Right lobe of liver (tissue), 4 donors: ENCODE measurements at regions not wholly inside any gene's neighbourhood (a gene's known extent, or its start where the extent isn't known, plus 50 kb on each side); places are given as distances from the start of the nearest gene placed in this dataset.

Experiments used
- CTCF ChIP-seq, 4 donors: fragments of 200-600 bp in 3 of 4; fragments of 450-650 bp in 1 of 4; IDR thresholded peaks; one replicate each; pipeline versions ENCODE4 v1.5.1 to v1.8.0; 2016 to 2022; ENCODE audit warnings: antibody characterized with exemption in 4 of 4, mild to moderate bottlenecking in 2 of 4
- POLR2A ChIP-seq: fragments of 450-650 bp; IDR thresholded peaks from one replicate; pipeline ENCODE4 v1.6.1; 2017; ENCODE audit warnings: antibody characterized with exemption, mild to moderate bottlenecking
- donor health status: DM: no; HTN: no; CAD: no.
- donor health status: DM: no; HTN: no; CAD: no.
- donor health status: DM: no; HTN: yes; CAD: no.

GRCh38 chr20:60884277-60884676 lies 367.8 kb upstream of the CDH4 start:
- TF ChIP-seq POLR2A (no peak), CTCF (IDR thresholded peaks at IDR 0.05) (no peak)
